SK-N-SH treated with all-trans-retinoic acid at 6 μM for 48 hours (cell line): ENCODE measurements at regions not wholly inside any gene's neighbourhood (a gene's known extent, or its start where the extent isn't known, plus 50 kb on each side); places are given as distances from the start of the nearest gene placed in this dataset.

ENCODE experiments used
- ARNTL ChIP-seq: fragments of 450-650 bp; formaldehyde crosslinking; IDR thresholded peaks from 2 replicates; pipeline ENCODE4 v1.5.0; 2020; ENCODE audit warnings: low read depth, mild to moderate bottlenecking, moderate library complexity, borderline replicate concordance
- ZFP3 ChIP-seq: fragments of 250-450 bp; sonication (Bioruptor Pico); IDR thresholded peaks from 2 replicates; pipeline ENCODE4 v1.5.0; 2020; ENCODE audit warnings: mild to moderate bottlenecking, moderate library complexity
- ZFP30 ChIP-seq: fragments of 450-650 bp; formaldehyde crosslinking; IDR thresholded peaks from 2 replicates; pipeline ENCODE4 v1.5.0; 2022; ENCODE audit warnings: mild to moderate bottlenecking, moderate library complexity
- ZNF8 ChIP-seq: fragments of 450-650 bp; formaldehyde crosslinking; IDR thresholded peaks from 2 replicates; pipeline ENCODE4 v1.5.0; 2020; ENCODE audit warnings: mild to moderate bottlenecking, moderate library complexity

- TF ChIP-seq ARNTL (CRISPR knock-in tag): no peak
- no peak for TF ChIP-seq ZFP30 (CRISPR knock-in tag)
- no peak for TF ChIP-seq ZFP3 (CRISPR knock-in tag)
- TF ChIP-seq ZNF8 (CRISPR knock-in tag): no peak
These were observed 124.6 kb downstream of the COPS8 start for GRCh38 chr2:237210297-237210696.
